Gastrocnemius medialis (tissue), 4 donors: ENCODE measurements at regions not wholly inside any gene's neighbourhood (a gene's known extent, or its start where the extent isn't known, plus 50 kb on each side); places are given as distances from the start of the nearest gene placed in this dataset.

Experiments
- CTCF ChIP-seq, 5 experiments: fragments of 450-650 bp in 3 of 5; fragments of 200-600 bp in 2 of 5; sonication (generic) in 2 of 5; IDR thresholded peaks in 4 of 5; conservative IDR thresholded peaks in 1 of 5; 1 replicate in 4 of 5; 2 replicates in 1 of 5; pipeline ENCODE4 v1.5.1; 2016 to 2019; ENCODE audit warnings: antibody characterized with exemption in 5 of 5, mild to moderate bottlenecking in 3 of 5, moderate library complexity in 3 of 5
- POLR2A ChIP-seq, 2 donors: fragments of 450-650 bp; IDR thresholded peaks; one replicate each; pipeline ENCODE4 v1.6.1; 2017; ENCODE audit warnings: antibody characterized with exemption in 2 of 2, mild to moderate bottlenecking in 2 of 2, moderate library complexity in 2 of 2

- TF ChIP-seq CTCF (IDR thresholded peaks at IDR 0.05 in 4 of 5, conservative IDR thresholded peaks at IDR 0.05 in 1 of 5), result no peak
- TF ChIP-seq POLR2A (IDR thresholded peaks at IDR 0.05), result no peak
These were observed 156.6 kb upstream of the ACVR2A start for GRCh38 chr2:147688242-147688641.
